ENCODE measurements at regions not wholly inside any gene's neighbourhood (a gene's known extent, or its start where the extent isn't known, plus 50 kb on each side); places are given as distances from the start of the nearest gene placed in this dataset.

DNA sequence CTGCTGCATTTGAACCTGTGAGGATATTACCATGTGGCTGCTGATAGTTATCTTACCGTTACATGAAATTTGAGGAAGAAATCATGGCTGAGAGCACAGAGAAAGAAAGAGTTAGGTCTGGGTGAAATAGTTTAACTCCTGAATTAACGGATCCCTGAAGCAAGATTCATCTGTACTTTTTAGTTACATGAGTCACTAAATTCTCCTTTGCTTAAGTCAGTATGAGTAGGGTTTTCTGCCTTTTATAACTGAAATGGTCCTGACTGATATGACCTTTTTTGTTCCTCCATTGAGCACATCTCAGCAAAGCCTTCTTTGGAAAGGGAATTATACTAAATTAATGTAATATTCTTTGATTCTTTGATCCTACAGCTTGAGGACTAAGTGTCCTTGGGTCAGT, 333.3 kb upstream of the ZFP64 start:
- TF ChIP-seq, protein P1, sequence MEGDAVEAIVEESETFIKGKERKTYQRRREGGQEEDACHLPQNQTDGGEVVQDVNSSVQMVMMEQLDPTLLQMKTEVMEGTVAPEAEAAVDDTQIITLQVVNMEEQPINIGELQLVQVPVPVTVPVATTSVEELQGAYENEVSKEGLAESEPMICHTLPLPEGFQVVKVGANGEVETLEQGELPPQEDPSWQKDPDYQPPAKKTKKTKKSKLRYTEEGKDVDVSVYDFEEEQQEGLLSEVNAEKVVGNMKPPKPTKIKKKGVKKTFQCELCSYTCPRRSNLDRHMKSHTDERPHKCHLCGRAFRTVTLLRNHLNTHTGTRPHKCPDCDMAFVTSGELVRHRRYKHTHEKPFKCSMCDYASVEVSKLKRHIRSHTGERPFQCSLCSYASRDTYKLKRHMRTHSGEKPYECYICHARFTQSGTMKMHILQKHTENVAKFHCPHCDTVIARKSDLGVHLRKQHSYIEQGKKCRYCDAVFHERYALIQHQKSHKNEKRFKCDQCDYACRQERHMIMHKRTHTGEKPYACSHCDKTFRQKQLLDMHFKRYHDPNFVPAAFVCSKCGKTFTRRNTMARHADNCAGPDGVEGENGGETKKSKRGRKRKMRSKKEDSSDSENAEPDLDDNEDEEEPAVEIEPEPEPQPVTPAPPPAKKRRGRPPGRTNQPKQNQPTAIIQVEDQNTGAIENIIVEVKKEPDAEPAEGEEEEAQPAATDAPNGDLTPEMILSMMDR (IDR thresholded peaks at IDR 0.05; ENCODE audit: low read length) = no peak
- TF ChIP-seq EZH2phosphoT487 (IDR thresholded peaks at IDR 0.05; ENCODE audit: low read length) = no peak

Measured in MM.1S (cell line).